ENCODE measurements at regions not wholly inside any gene's neighbourhood (a gene's known extent, or its start where the extent isn't known, plus 50 kb on each side); places are given as distances from the start of the nearest gene placed in this dataset.

- TF ChIP-seq POLR3G (IDR thresholded peaks at IDR 0.05; ENCODE audit: extremely low read depth, insufficient read length, insufficient replicate concordance) (no peak), ZBTB7A (IDR thresholded peaks at IDR 0.05; ENCODE audit: borderline replicate concordance, control insufficient read depth, low read depth, low read length) (no peak), EZH2 (IDR thresholded peaks at IDR 0.05; ENCODE audit: borderline replicate concordance, low read depth, low read length) (no peak), ARID4B (CRISPR knock-in tag; IDR thresholded peaks at IDR 0.05) (no peak), DIDO1 (tag; IDR thresholded peaks at IDR 0.05; ENCODE audit: low read depth) (no peak), ZNF696 (CRISPR knock-in tag; conservative IDR thresholded peaks at IDR 0.05) (no peak), NR2C2 (CRISPR knock-in tag; IDR thresholded peaks at IDR 0.05) (no peak), NR2C2 (tag; IDR thresholded peaks at IDR 0.05) (no peak), ZNF23 (CRISPR knock-in tag; IDR thresholded peaks at IDR 0.05) (no peak), NCOR1 (IDR thresholded peaks at IDR 0.05) (no peak), GTF2F1 (IDR thresholded peaks at IDR 0.05; ENCODE audit: low read depth, low read length) (no peak), ZNF165 (CRISPR knock-in tag; IDR thresholded peaks at IDR 0.05; ENCODE audit: borderline replicate concordance) (no peak)
- TF ChIP-seq, protein P1, sequence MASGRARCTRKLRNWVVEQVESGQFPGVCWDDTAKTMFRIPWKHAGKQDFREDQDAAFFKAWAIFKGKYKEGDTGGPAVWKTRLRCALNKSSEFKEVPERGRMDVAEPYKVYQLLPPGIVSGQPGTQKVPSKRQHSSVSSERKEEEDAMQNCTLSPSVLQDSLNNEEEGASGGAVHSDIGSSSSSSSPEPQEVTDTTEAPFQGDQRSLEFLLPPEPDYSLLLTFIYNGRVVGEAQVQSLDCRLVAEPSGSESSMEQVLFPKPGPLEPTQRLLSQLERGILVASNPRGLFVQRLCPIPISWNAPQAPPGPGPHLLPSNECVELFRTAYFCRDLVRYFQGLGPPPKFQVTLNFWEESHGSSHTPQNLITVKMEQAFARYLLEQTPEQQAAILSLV (tag; IDR thresholded peaks at IDR 0.05), result no peak
- TF ChIP-seq, protein P2, sequence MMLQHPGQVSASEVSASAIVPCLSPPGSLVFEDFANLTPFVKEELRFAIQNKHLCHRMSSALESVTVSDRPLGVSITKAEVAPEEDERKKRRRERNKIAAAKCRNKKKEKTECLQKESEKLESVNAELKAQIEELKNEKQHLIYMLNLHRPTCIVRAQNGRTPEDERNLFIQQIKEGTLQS (IDR thresholded peaks at IDR 0.05), result no peak
- TF ChIP-seq, protein P2 (CRISPR knock-in tag; conservative IDR thresholded peaks at IDR 0.05), result no peak
Observed at GRCh38 chr2:221104361-221104811, 467.7 kb downstream of the EPHA4 start.

Data from K562 (cell line).